BJ (cell line): ENCODE measurements at regions not wholly inside any gene's neighbourhood (a gene's known extent, or its start where the extent isn't known, plus 50 kb on each side); places are given as distances from the start of the nearest gene placed in this dataset.

ENCODE experiments used
- CTCF ChIA-PET: fragments of 350-600 bp; formaldehyde crosslinking; extraction: SDS; loops from one replicate; lab custom pipeline; 2021; ENCODE audit warnings: antibody characterized with exemption, inconsistent platforms; lab: Yijun Ruan, JAX
- POLR2A ChIA-PET: fragments of 300-600 bp; sonication (Branson Sonifier 250); formaldehyde crosslinking; extraction: SDS; loops from one replicate; lab custom pipeline; 2021; ENCODE audit warnings: antibody characterized with exemption; lab: Charles Lee
- DNase-seq: peaks from one replicate; pipeline ENCODE4 v3.0.0-alpha.2; 2011; ENCODE audit warnings: low read depth
- H3K27me3 ChIP-seq: 2 replicates; pipeline ENCODE4 v1.6.0; 2011; ENCODE audit warnings: low read length; ENCODE audit not compliant: control insufficient read depth, insufficient read depth
- H3K36me3 ChIP-seq: 2 replicates; pipeline ENCODE4 v1.5.1; 2011; ENCODE audit warnings: low read length; ENCODE audit not compliant: control insufficient read depth, insufficient read depth
- H3K4me3 ChIP-seq: 2 replicates; pipeline ENCODE4 v1.5.1; 2011; ENCODE audit warnings: low read depth, mild to moderate bottlenecking, control low read depth, low read length
- CTCF ChIP-seq: IDR thresholded peaks from 2 replicates; pipeline ENCODE4 v1.5.1; 2011; ENCODE audit warnings: low read depth, mild to moderate bottlenecking, control low read depth, inconsistent platforms, low read length, moderate library complexity; ENCODE audit not compliant: insufficient read depth

- ChIA-PET CTCF (no interaction called here), POLR2A (no interaction called here)
- Histone ChIP-seq H3K36me3 (no peaks in the 10 kb centered on the region), H3K27me3 (no peaks in the 10 kb centered on the region), H3K4me3 (no peak overlapping the region)
- no peak for TF ChIP-seq CTCF
- no peak for DNase-seq
Observed at GRCh38 chr21:23858878-23859277, 1748.4 kb downstream of the MRPL39 start.

- no peak overlapping the region for H3K4me3 ChIP-seq
- CTCF ChIA-PET, result interaction anchor here (0.6 kb wide), 1 partner anchor 31 kb away, joined by 3 read pairs; no protein-coding TSS in a partner anchor
- DNase-seq, result no peak
- H3K27me3 ChIP-seq, result no peaks in the 10 kb centered on the region
- POLR2A ChIA-PET, result no interaction called here
- no peak for TF ChIP-seq CTCF
- H3K36me3 ChIP-seq, result no peaks in the 10 kb centered on the region
Observed at GRCh38 chr21:23853796-23854379, 1753.4 kb downstream of the MRPL39 start.

- ChIA-PET CTCF (no interaction called here), POLR2A (no interaction called here)
- H3K36me3 ChIP-seq, result no peaks in the 10 kb centered on the region
- H3K4me3 ChIP-seq, result no peak overlapping the region
- TF ChIP-seq CTCF, result no peak
- DNase-seq, result no peak
- H3K27me3 ChIP-seq, result no peaks in the 10 kb centered on the region
Observed at GRCh38 chr21:23837564-23837963, 1769.7 kb downstream of the MRPL39 start.

DNA sequence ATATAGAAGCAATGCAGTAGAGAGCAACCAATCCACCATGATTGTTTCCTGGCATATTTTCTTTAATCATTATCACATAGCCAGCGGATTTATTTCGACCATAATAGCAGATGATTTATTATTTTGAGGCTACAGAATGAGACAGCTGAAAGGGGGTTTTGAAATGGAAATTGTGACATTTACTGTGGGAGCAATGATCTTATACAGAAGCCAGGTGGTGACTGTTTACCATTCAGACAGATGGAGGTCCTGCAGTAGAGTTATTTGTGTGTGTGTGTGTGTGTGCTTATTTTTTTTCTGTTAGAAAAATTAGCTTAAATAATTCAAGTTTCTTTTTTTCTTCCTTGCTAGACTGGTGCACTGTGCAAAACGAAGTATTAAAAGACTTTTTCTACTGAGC lies 1784.5 kb downstream of the MRPL39 start:
- CTCF ChIA-PET, result interaction anchor here (1.0 kb wide), 1 partner anchor 32 kb away, joined by 3 read pairs; no protein-coding TSS in a partner anchor
- POLR2A ChIA-PET, result no interaction called here
- Histone ChIP-seq H3K27me3 (no peaks in the 10 kb centered on the region), H3K36me3 (no peaks in the 10 kb centered on the region), H3K4me3 (no peak overlapping the region)
- no peak for TF ChIP-seq CTCF
- DNase-seq, result no peak

- Histone ChIP-seq H3K4me3 (no peak overlapping the region), H3K36me3 (no peaks in the 10 kb centered on the region), H3K27me3 (no peaks in the 10 kb centered on the region)
- no peak for DNase-seq
- no peak for TF ChIP-seq CTCF
- POLR2A ChIA-PET, result no interaction called here
- CTCF ChIA-PET, result no interaction called here
Observed at GRCh38 chr21:23817337-23817736, 1789.9 kb downstream of the MRPL39 start.
